MM.1S (cell line): ENCODE measurements at regions not wholly inside any gene's neighbourhood (a gene's known extent, or its start where the extent isn't known, plus 50 kb on each side); places are given as distances from the start of the nearest gene placed in this dataset.

Experiments
- EZH2 ChIP-seq: fragments of 300-600 bp; sonication (generic); optimal IDR thresholded peaks from 2 replicates; pipeline ENCODE3; 2017; ENCODE audit warnings: low read depth, mild to moderate bottlenecking, antibody characterized with exemption, low read length, mixed read lengths
- EZH2phosphoT487 ChIP-seq: fragments of 300-600 bp; sonication (generic); IDR thresholded peaks from 2 replicates; pipeline ENCODE4 v1.6.1; 2018; ENCODE audit warnings: antibody characterized with exemption, low read length
- TF ChIP-seq, protein P1 (sequence below): fragments of 300-600 bp; sonication (generic); IDR thresholded peaks from 2 replicates; pipeline ENCODE4 v1.5.1; 2016; ENCODE audit warnings: antibody characterized with exemption, low read length, mixed read lengths

DNA sequence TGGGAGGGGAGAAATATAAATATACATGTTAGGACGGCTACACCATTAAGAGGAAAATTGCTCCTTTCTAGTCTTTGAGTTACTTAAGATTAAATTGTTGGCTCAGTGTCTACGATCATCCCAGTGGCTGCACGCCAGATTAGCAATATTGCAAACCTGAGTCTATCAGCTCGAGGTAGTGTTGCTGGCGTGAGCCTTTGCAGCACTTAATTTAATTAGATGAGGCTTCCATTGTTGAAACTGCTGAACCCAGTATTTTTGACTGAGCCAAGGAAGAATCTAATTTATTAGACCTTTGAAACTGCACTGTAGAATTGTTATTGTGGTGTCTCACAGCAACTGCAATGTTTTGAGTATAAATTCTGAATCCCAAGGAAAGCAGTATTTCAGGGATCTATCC, 782.4 kb upstream of the ROBO1 start:
- TF ChIP-seq, protein P1, sequence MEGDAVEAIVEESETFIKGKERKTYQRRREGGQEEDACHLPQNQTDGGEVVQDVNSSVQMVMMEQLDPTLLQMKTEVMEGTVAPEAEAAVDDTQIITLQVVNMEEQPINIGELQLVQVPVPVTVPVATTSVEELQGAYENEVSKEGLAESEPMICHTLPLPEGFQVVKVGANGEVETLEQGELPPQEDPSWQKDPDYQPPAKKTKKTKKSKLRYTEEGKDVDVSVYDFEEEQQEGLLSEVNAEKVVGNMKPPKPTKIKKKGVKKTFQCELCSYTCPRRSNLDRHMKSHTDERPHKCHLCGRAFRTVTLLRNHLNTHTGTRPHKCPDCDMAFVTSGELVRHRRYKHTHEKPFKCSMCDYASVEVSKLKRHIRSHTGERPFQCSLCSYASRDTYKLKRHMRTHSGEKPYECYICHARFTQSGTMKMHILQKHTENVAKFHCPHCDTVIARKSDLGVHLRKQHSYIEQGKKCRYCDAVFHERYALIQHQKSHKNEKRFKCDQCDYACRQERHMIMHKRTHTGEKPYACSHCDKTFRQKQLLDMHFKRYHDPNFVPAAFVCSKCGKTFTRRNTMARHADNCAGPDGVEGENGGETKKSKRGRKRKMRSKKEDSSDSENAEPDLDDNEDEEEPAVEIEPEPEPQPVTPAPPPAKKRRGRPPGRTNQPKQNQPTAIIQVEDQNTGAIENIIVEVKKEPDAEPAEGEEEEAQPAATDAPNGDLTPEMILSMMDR, result no peak
- TF ChIP-seq EZH2phosphoT487 (no peak), EZH2 (no peak)
